GM12878 (cell line): ENCODE measurements at regions not wholly inside any gene's neighbourhood (a gene's known extent, or its start where the extent isn't known, plus 50 kb on each side); places are given as distances from the start of the nearest gene placed in this dataset.

Source experiments
- BHLHE40 ChIP-seq, 2 experiments: fragments of 450-650 bp in 1 of 2; IDR thresholded peaks; 2 replicates each; pipeline ENCODE4 v1.6.1; 2011 to 2017; ENCODE audit warnings: low read depth in 2 of 2, borderline replicate concordance in 1 of 2, improper control_type of control experiment in 1 of 2, low read length in 1 of 2, mild to moderate bottlenecking in 1 of 2
- CBFB ChIP-seq: IDR thresholded peaks from 2 replicates; pipeline ENCODE4 v1.6.1; 2016; ENCODE audit warnings: antibody characterized with exemption, low read depth
- EZH2 ChIP-seq: IDR thresholded peaks from 2 replicates; pipeline ENCODE4 v1.6.1; 2012; ENCODE audit warnings: low read depth, mild to moderate bottlenecking, control low read depth, inconsistent platforms, low read length, borderline replicate concordance; ENCODE audit not compliant: control insufficient read depth
- NR2C2 ChIP-seq: IDR thresholded peaks from 2 replicates; pipeline ENCODE4 v1.6.1; 2011; ENCODE audit warnings: borderline replicate concordance, low read depth; ENCODE audit not compliant: control insufficient read depth, insufficient read length
- SREBF2 ChIP-seq: IDR thresholded peaks from 2 replicates; pipeline ENCODE4 v1.6.1; 2012; ENCODE audit warnings: mild to moderate bottlenecking, low read length

- TF ChIP-seq NR2C2 = no peak
- no peak for TF ChIP-seq SREBF2
- no peak for TF ChIP-seq BHLHE40 (IDR thresholded peaks at IDR 0.05; ENCODE audit: borderline replicate concordance in 1 of 2, low read depth in 2 of 2, low read length in 1 of 2)
- no peak for TF ChIP-seq CBFB
- TF ChIP-seq EZH2 = no peak
Measured at GRCh38 chr6:168242111-168242939, 77.3 kb downstream of the DACT2 start.
